ENCODE measurements at regions not wholly inside any gene's neighbourhood (a gene's known extent, or its start where the extent isn't known, plus 50 kb on each side); places are given as distances from the start of the nearest gene placed in this dataset.
"Not testable (repeated sequence)": the region's sequence is repeated elsewhere in the genome, so short reads cannot be mapped to it uniquely, and the experiment has no call there.

DNA sequence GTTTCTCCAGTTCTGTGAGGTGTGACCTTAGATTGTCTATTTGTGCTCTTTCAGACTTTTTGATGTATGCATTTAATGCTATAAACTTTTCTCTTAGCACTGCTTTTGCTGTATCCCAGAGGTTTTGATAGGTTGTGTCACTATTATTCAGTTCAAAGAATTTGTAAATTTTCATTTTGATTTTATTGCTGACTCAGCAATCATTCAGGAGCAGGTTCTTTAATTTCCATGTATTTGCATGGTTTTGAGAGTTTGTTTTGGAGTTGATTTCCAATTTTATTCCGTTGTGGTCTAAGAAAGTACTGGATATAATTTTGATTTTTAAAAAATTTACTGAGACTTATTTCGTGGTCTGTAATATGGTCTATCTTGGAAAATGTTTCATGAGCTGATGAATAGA, 182.7 kb downstream of the SQOR start:
- TF ChIP-seq, protein P1, sequence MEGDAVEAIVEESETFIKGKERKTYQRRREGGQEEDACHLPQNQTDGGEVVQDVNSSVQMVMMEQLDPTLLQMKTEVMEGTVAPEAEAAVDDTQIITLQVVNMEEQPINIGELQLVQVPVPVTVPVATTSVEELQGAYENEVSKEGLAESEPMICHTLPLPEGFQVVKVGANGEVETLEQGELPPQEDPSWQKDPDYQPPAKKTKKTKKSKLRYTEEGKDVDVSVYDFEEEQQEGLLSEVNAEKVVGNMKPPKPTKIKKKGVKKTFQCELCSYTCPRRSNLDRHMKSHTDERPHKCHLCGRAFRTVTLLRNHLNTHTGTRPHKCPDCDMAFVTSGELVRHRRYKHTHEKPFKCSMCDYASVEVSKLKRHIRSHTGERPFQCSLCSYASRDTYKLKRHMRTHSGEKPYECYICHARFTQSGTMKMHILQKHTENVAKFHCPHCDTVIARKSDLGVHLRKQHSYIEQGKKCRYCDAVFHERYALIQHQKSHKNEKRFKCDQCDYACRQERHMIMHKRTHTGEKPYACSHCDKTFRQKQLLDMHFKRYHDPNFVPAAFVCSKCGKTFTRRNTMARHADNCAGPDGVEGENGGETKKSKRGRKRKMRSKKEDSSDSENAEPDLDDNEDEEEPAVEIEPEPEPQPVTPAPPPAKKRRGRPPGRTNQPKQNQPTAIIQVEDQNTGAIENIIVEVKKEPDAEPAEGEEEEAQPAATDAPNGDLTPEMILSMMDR (IDR thresholded peaks at IDR 0.05): not testable (repeated sequence)
- not testable (repeated sequence) for TF ChIP-seq POLR2A (IDR thresholded peaks at IDR 0.05)

All from esophagus squamous epithelium (tissue), 4 donors.